RWPE1 (cell line): ENCODE measurements at regions not wholly inside any gene's neighbourhood (a gene's known extent, or its start where the extent isn't known, plus 50 kb on each side); places are given as distances from the start of the nearest gene placed in this dataset.

Source experiments
- CTCF ChIA-PET: fragments of 350-600 bp; sonication (Branson Sonifier 250); formaldehyde crosslinking; extraction: SDS; loops from one replicate; lab custom pipeline; 2021; lab: Yijun Ruan, JAX
- POLR2A ChIA-PET: fragments of 400-600 bp; formaldehyde crosslinking; extraction: SDS; loops from one replicate; lab custom pipeline; 2020; ENCODE audit warnings: antibody characterized with exemption; ENCODE audit not compliant: low non-redundant PET; lab: Yijun Ruan, JAX
- DNase-seq: peaks from one replicate; pipeline ENCODE4 v3.0.0; 2012; ENCODE audit warnings: low spot score
- H3K27ac ChIP-seq: fragments of 450-650 bp; 2 replicates; pipeline ENCODE4 v1.5.1; 2017
- CTCF ChIP-seq: fragments of 450-650 bp; conservative IDR thresholded peaks from 2 replicates; pipeline ENCODE4 v1.5.1; 2017; ENCODE audit warnings: low read depth, mild to moderate bottlenecking

DNA sequence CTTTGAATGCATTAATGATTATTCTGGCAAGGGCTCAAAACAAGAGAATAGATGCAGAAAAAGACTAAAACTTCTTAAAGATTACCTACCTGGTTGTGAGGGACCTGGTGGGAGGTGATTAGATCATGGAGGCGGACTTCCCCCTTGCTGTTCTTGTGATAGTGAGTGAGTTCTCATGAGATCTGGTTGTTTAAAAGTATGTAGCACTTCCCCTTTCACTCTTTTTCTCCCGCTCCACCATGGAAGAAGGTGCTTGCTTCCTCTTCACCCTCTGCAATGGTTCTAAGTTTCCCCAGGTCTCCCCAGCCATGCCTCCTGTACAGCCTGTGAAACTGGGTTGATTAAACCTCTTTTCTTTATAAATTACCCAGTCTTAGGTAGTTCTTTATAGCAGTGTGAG, 226.6 kb downstream of the ARHGAP12 start:
- H3K27ac ChIP-seq = no peak overlapping the region
- POLR2A ChIA-PET = no interaction called here
- DNase-seq = no peak
- TF ChIP-seq CTCF = no peak
- CTCF ChIA-PET = no interaction called here

GRCh38 chr10:31701546-31701945, 227.1 kb downstream of the ARHGAP12 start:
- CTCF ChIA-PET = no interaction called here
- H3K27ac ChIP-seq = no peak overlapping the region
- TF ChIP-seq CTCF = no peak

GRCh38 chr10:31700181-31700611, 228.4 kb downstream of the ARHGAP12 start:
- ChIA-PET CTCF (no interaction called here), POLR2A (no interaction called here)
- no peak for TF ChIP-seq CTCF
- H3K27ac ChIP-seq = no peak overlapping the region
- DNase-seq = no peak

More at GRCh38 chr10:31701546-31701945, 227.1 kb downstream of the ARHGAP12 start:
- DNase-seq = no peak
- POLR2A ChIA-PET = no interaction called here

GRCh38 chr10:31698181-31698830, 230.3 kb downstream of the ARHGAP12 start:
- no peak for TF ChIP-seq CTCF
- ChIA-PET CTCF (interaction anchor here (0.6 kb wide), 2 partner anchors 171 to 1029 kb away, joined by 3 read pairs; no protein-coding TSS in a partner anchor), POLR2A (no interaction called here)
- no peak for DNase-seq
- H3K27ac ChIP-seq = 0 out of 2 replicates have a peak overlapping the region, but pooled peaks have one; percentile 17

DNA sequence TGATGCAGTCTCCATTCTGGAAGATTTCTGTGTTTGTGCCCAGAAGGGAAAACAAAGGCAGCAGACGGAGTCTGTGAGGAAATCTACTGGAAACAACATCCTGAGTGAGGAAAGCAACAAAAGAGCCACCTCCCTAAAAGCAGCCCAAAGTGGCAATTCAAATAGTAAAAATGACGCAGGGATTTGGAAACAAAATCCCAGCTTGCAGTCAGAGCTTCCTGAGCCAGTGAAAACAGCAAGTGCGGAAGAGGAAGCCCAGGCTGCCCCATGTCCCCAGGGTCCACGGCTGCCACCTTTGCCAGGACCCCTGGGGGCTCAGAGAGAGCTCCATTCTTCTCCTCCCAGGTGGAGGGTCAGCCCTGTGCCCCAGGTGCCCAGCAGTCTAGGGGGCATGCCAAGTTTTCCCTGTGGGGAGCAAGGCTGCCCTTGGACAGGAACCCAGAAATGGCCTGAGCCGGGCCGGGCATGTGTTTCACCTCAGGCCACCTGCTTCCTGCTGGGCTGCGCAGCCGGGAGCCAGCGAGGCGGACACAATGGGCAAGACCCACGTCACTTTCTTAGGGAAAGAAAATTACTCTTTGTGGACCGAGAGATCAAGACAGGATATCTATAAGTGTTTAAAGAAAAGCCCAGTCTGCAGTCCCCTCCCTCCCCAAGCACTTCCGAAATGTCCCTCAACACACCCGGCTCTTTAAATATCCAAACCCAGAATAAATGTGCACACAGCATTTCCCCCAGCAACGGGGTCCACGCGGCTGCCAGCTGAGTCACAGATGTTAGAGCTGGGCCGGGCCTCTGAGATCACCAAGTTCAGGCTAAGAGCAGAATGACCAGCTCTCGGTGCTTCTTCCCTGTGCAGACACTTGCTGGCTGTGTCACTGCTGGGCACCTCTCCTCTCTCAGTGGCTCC, 231.1 kb downstream of the ARHGAP12 start:
- 0 out of 2 replicates have a peak overlapping the region, but pooled peaks have one; percentile 17 for H3K27ac ChIP-seq
- no peak for TF ChIP-seq CTCF
- no peak for DNase-seq
- ChIA-PET CTCF (interaction anchor here (0.6 kb wide), 1 partner anchor 1029 kb away, joined by 3 read pairs; no protein-coding TSS in a partner anchor), POLR2A (no interaction called here)
